NCI-H187 (cell line): ENCODE measurements at regions not wholly inside any gene's neighbourhood (a gene's known extent, or its start where the extent isn't known, plus 50 kb on each side); places are given as distances from the start of the nearest gene placed in this dataset.
"Not testable (repeated sequence)": the region's sequence is repeated elsewhere in the genome, so short reads cannot be mapped to it uniquely, and the experiment has no call there.

Experiments
- DNase-seq, 2 experiments: peaks; one replicate each; lab custom pipeline; 2025; lab: John Stamatoyannopoulos, UW

DNA sequence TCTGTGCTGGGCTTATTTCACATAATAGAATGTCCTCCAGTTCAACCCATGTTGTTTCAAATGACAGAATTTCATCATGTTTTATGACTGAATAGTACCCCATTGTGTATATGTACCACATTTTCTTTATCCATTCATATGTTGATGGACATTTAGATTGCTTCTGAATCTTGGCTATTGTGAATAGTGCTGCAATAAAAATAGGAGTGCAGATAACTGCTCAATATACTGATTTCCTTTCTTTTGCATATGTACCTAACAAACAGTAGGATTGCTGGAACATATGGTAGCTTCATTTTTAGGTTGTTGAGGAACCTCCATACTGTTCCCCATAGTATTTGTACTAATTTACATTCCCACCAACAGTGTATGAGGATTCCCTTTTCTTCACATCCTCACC is 491.1 kb downstream of the BRINP3 start:
- DNase-seq, result no peak

DNA sequence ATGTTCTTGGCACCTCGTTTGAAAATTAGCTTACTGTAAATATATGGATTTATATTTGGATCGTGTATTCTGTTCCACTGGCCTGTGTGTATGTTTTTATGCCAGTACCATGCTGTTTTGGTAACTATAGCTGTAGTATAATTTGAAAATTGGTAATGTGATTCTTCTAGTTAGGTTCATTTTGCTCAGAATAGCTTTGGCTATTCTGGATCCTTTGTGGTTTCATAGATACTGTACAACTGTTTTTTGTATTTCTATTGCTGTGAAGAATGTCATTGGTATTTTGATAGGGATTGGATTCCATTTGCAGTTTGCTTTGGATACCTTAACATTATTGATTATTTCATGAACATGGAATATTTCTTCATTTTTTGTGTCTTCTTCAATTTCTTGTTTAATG is 490.2 kb downstream of the BRINP3 start:
- DNase-seq, result no peak

DNA sequence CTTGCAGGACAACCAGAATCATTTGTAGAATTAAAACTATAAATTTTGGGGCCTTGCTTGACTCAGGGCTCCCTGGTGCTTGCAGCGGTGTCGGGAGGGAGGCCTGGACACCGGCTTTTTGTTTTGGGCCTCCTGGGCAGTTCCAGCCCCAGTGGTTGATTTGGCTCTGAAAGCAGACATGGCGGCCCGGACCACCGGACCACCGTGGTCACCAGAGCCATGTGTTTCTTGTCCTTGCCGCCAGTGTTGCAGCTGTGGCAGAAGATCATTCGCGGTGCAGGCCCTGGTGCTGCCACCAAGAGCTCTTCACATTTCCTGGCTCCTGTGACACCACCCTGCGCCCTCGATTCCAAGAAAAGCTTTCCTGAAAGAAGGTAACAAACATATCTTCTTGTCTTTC is 484.8 kb downstream of the BRINP3 start:
- DNase-seq, result no peak

DNA sequence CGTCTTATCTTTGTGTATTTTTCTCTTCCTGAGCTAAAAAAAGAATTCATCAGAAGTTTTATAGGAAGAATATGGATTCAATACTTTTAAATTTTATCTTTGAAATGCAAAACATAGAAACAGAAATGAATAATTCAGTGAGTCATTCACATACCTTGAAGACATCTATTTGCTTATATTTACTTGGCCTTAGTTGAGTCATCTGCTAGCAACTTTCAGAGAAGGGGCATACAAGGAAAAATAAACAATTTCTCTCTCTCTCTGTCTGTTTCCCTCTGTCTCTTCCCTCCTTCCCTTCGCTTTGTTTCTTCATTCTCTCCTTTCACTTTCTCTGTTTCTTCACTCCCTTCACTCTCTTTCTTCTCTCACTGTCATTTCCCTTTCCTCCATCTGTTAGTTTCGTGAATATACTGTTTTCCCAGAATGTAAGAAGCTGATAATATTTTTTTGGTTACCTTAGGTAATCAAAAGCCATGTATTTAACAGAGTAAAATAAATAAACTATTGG is 477.2 kb downstream of the BRINP3 start:
- no peak for DNase-seq

DNA sequence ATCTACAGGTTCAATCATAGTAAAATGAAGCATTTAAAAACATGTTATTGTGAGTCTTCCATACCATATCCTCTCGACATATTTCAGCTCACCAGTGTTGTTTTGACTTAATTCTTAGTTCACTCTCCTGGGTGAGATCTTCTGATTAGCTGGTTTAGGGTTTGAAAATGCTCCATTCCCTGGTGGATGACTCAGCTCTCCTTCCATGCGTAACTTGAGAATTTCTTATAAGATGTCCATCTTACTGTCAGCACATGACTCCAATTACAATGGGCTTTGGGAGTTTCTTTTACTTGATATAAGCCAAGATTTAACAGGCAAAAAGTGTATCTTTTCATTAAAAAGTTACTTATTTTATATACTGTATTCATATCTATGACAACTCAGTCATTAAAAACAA is 476.5 kb downstream of the BRINP3 start:
- no peak for DNase-seq

DNA sequence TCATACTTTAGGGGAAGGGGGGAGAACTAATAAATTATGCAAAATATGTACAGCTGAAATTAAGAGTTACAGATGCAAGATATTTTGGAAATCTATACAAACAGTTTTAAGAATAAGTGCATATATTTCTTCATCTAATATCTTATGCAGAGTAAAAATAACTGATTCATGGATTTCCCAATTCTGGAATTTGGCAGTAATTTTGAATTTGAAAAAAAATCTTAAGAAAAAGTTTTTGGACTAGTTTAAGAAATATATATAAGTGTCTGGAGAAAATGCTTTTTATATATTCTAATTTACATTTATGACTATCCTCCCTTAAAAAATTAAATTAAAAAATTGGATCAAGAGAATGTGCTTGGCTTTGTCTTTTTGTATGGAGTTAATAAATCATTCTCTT is 474.3 kb downstream of the BRINP3 start:
- DNase-seq, result no peak

DNA sequence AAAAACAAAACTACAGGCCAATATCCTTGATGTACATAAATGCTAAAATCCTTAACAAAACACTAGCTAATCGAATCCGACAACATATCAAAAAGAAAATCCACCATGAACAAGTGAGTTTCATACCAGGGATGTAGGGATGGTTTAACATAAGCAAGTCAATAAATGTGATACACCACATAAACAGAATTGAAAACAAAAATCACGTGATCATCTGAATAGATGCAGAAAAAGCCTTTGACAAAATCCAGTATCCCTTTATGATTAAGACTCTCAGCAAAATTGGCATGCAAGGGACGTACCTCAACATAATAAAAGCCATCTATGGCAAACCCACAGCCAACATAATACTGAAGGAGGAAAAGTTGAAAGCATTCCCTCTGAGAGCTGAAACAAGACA is 466.1 kb downstream of the BRINP3 start:
- no peak for DNase-seq

DNA sequence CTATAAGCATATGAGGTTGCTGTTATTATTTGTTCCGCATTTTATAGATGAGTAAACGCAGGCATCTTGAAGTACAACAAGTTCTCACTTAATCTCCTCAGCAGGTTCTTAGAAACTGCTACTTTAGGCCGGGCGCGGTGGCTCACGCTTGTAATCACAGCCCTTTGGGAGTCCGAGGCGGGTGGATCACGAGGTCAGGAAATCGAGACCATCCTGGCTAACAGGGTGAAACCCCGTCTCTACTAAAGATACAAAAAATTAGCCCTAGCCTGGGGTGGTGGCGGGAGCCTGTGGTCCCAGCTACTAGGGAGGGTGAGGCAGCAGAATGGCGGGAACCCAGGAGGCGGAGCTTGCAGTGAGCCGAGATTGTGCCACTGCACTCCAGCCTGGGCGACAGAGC is 458.5 kb downstream of the BRINP3 start:
- DNase-seq, result not testable (repeated sequence)

DNA sequence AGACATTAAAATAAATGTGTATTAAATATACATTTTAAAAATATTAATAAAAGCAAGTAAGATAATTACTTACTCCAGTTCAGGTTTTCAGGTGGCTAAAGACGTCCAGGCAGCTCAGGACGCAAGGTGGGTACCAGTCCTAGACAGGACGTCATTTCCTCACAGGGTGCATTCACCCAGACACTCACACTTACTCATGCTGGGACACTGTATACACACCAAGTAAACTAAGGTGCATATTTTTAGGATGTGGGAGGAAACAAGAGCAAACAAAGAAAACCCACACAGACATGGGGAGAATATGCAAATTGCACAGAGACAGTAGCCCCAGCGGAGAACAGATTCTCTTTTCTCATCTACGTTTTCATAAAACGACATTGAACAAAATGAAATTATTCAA is 457.9 kb downstream of the BRINP3 start:
- no peak for DNase-seq

DNA sequence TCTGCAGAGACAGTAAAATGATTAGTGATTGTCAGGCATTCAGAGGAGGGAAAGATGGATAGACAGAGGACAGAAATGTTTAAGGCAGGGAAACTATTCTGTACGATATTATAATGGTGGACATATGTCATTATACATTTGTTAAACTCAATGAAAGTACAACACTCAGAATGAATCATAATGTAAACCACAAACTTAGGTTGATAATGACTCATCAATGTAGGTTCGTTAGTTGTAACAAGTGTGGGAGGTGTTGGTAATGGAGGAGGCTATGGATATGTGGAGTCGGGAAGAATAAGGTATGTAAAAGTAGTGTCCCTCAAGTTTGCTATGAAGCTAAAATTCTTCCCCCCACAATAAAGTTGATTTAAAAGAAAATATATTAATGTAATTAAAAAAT is 455.0 kb downstream of the BRINP3 start:
- no peak for DNase-seq

DNA sequence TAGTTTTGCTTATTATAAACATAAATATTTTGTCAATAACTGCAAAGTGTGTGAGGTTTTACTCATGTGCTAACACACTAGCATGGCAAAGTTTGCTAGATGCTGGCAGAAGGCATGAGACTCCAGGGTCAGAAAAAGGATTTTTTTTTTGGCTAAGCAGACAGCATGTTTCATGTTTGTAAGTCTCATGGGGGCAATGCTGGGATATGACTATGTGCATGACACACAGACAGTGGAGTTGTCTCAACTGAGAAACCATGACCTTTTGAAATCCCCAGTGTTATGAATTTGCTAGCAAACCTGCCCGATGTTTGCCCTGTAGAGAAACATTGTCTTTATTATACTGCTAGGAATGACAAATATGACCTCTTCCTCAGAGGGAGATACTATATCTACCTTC is 448.2 kb downstream of the BRINP3 start:
- DNase-seq, result no peak

DNA sequence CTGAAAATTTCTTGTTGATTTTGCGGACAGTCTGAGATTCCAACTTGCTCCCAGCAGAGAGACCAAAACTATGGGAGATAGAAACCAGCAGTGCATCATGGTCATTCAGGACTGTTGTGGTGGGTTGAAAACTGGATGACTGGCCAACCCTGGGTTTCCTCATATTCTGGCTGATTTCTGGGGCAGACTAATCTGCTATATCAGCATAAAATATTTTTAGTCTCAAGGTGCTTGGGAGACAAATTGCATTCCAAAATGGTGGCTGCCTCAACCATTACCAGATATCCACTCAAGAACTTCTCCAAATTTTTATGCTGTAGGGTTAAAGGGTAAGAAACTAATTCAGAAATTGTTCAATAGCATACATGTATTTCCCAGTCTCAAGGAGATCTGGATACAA is 434.0 kb downstream of the BRINP3 start:
- no peak for DNase-seq

DNA sequence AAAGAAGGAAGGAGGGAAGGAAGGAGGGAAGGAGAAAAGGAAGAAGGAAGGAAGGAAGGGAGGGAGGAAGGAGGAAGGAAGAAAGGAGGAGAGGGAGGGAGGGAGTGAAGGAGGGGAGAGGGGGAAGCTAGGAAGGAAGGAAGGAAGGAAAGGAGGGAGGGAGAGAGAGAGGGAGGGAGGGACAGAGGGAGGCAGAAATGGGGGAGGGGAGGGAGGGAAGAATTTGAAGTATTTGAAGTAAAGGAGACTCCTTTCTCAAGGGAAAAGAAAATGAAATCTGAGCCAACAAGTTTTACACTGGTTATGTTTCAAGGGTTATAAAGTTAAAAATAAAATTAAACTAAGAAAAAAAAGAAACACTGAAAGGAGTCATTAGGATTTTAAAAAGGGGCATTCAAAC is 431.4 kb downstream of the BRINP3 start:
- no peak for DNase-seq
